GM19043 (cell line): ENCODE measurements at regions not wholly inside any gene's neighbourhood (a gene's known extent, or its start where the extent isn't known, plus 50 kb on each side); places are given as distances from the start of the nearest gene placed in this dataset.

Experiments
- ATAC-seq: cut with Tn5 transposase; IDR thresholded peaks from one replicate; pipeline ENCODE4 v1.9.1; 2021; ENCODE audit warnings: low read depth; ENCODE audit not compliant: unreplicated experiment

- ATAC-seq: no peak
Measured at GRCh38 chr5:52388349-52388748, 399.4 kb upstream of the ITGA1 start.

- no peak for ATAC-seq
Measured at GRCh38 chr5:52392321-52392720, 395.4 kb upstream of the ITGA1 start.

GRCh38 chr5:52409835-52410234 lies 377.9 kb upstream of the ITGA1 start:
- ATAC-seq: no peak

- no peak for ATAC-seq
Measured at GRCh38 chr5:52419357-52419756, 368.4 kb upstream of the ITGA1 start.

- no peak for ATAC-seq
Measured at GRCh38 chr5:52427615-52428014, 360.1 kb upstream of the ITGA1 start.

GRCh38 chr5:52428977-52429489 lies 358.7 kb upstream of the ITGA1 start:
- ATAC-seq: no peak

GRCh38 chr5:52441768-52442167 lies 345.9 kb upstream of the ITGA1 start:
- ATAC-seq: no peak

GRCh38 chr5:52443187-52443586 lies 344.5 kb upstream of the ITGA1 start:
- ATAC-seq: no peak

GRCh38 chr5:52448111-52448510 lies 339.6 kb upstream of the ITGA1 start:
- no peak for ATAC-seq

GRCh38 chr5:52449516-52449915 lies 338.2 kb upstream of the ITGA1 start:
- no peak for ATAC-seq

GRCh38 chr5:52452098-52452497 lies 335.6 kb upstream of the ITGA1 start:
- no peak for ATAC-seq

GRCh38 chr5:52453176-52453575 lies 334.5 kb upstream of the ITGA1 start:
- ATAC-seq: no peak

GRCh38 chr5:52455920-52456319 lies 331.8 kb upstream of the ITGA1 start:
- no peak for ATAC-seq

- no peak for ATAC-seq
Measured at GRCh38 chr5:52457810-52458209, 329.9 kb upstream of the ITGA1 start.

GRCh38 chr5:52466113-52466512 lies 321.6 kb upstream of the ITGA1 start:
- ATAC-seq: no peak

GRCh38 chr5:52466749-52467520 lies 320.8 kb upstream of the ITGA1 start:
- no peak for ATAC-seq

- ATAC-seq: no peak
Measured at GRCh38 chr5:52468976-52469375, 318.7 kb upstream of the ITGA1 start.

GRCh38 chr5:52469420-52469819 lies 318.3 kb upstream of the ITGA1 start:
- ATAC-seq: peak; percentile 63

- ATAC-seq: no peak
Measured at GRCh38 chr5:52469835-52470234, 317.9 kb upstream of the ITGA1 start.

- no peak for ATAC-seq
Measured at GRCh38 chr5:52476346-52476745, 311.4 kb upstream of the ITGA1 start.

GRCh38 chr5:52481201-52481600 lies 306.5 kb upstream of the ITGA1 start:
- ATAC-seq: no peak

- ATAC-seq: no peak
Measured at GRCh38 chr5:52481851-52482250, 305.9 kb upstream of the ITGA1 start.
